Activated CD4-positive, alpha-beta memory T cell treated with anti-CD3 and anti-CD28 coated beads for 36 hours (primary cell): ENCODE measurements at regions not wholly inside any gene's neighbourhood (a gene's known extent, or its start where the extent isn't known, plus 50 kb on each side); places are given as distances from the start of the nearest gene placed in this dataset.
"Not testable (repeated sequence)": the region's sequence is repeated elsewhere in the genome, so short reads cannot be mapped to it uniquely, and the experiment has no call there.

Experiments used
- CTCF ChIA-PET: fragments of 350-600 bp; sonication (Branson Sonifier 250); formaldehyde crosslinking; loops from one replicate; lab custom pipeline; 2021; ENCODE audit warnings: antibody characterized with exemption, inconsistent platforms; lab: Charles Lee
- POLR2A ChIA-PET: fragments of 350-600 bp; sonication (Branson Sonifier 250); formaldehyde crosslinking; loops from one replicate; lab custom pipeline; 2021; ENCODE audit warnings: antibody characterized with exemption; lab: Charles Lee
- DNase-seq: peaks from one replicate; pipeline ENCODE4 v3.0.0-alpha.2; 2020
- H3K27ac Mint-ChIP-seq: one replicate; pipeline ENCODE4 v1.8.0; 2021; ENCODE audit warnings: mixed read lengths
- H3K27me3 Mint-ChIP-seq: one replicate; pipeline ENCODE4 v1.8.0; 2021; ENCODE audit warnings: mixed read lengths
- H3K36me3 Mint-ChIP-seq: one replicate; pipeline ENCODE4 v1.8.0; 2021; ENCODE audit warnings: mixed read lengths
- H3K4me1 Mint-ChIP-seq: one replicate; pipeline ENCODE4 v1.8.0; 2021; ENCODE audit warnings: low read depth, mixed read lengths
- H3K4me3 Mint-ChIP-seq: one replicate; pipeline ENCODE4 v1.8.0; 2021; ENCODE audit warnings: mild to moderate bottlenecking, mixed read lengths
- H3K9me3 Mint-ChIP-seq: one replicate; pipeline ENCODE4 v1.8.0; 2021; ENCODE audit warnings: mixed read lengths
- intact Hi-C: fragments of 100-400 bp; cut with micrococcal nuclease; formaldehyde crosslinking; loops from one replicate; pipeline ENCODE4 v1.15.1; 2023

DNA sequence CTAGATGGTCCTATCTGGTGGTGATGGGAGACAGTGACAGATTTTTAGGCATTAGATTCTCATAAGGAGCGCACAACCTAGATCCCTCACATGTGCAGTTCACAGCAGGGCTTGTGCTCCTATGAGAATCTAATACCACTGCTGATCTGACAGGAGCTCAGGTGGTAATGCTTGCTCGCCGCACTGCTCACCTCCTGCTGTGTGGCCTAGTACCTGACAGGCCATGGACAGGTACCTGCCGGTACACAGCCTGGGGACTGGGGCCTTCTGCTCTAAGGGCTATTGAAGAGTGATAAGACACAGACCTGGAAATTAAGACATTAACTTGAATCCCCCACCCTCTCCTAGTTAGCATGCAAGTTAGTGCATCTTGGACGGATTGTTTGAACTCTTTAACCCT, 64.4 kb downstream of the KLRB1 start:
- H3K27me3 Mint-ChIP-seq, POLR2A ChIA-PET, H3K36me3 Mint-ChIP-seq, intact Hi-C loops, CTCF ChIA-PET, H3K9me3 Mint-ChIP-seq, H3K27ac Mint-ChIP-seq, H3K4me3 Mint-ChIP-seq, DNase-seq, H3K4me1 Mint-ChIP-seq: not testable (repeated sequence)

DNA sequence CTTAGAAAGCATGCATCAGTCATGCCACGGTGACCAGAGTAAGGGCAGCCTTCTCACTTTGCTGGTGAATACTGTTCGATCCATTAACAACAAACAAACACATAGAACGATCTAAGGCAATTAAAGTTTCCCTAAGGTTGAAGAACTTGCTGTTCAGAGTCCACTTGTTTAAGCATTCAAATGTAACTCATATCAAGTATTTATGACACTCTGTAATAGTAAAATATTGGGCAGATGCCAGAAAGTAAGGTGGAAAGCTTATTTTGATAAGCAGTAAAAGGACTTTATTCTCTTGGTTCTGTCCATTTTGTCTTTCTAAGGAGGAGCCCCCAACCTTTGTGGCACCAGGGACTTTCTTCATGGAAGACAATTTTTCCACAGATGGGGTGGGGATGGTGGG, 64.9 kb downstream of the KLRB1 start:
- H3K36me3 Mint-ChIP-seq, POLR2A ChIA-PET, H3K4me1 Mint-ChIP-seq, DNase-seq, H3K27me3 Mint-ChIP-seq, H3K4me3 Mint-ChIP-seq, intact Hi-C loops, H3K9me3 Mint-ChIP-seq, CTCF ChIA-PET, H3K27ac Mint-ChIP-seq: not testable (repeated sequence)

DNA sequence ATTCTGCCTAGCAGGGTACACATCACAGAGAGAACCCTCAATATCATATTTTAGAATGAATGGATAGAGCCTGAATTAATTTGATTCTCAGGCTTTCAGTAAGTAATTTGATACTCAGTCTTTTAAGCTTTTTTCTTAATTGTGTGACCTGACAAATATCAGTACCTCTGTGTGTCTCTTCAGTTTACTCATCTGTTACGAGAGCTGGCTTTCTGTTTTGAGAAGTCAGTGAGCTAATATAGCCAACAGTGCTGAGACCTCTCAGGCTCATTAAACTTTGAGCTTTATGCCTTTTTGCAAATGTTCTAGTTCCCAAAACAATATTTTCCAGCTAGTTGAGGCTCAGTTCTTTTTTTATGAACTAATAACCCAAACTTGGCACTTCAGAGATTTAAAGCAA, 91.8 kb downstream of the KLRB1 start:
- H3K27me3 Mint-ChIP-seq, H3K36me3 Mint-ChIP-seq, H3K4me1 Mint-ChIP-seq, CTCF ChIA-PET, intact Hi-C loops, H3K4me3 Mint-ChIP-seq, H3K27ac Mint-ChIP-seq, DNase-seq, H3K9me3 Mint-ChIP-seq, POLR2A ChIA-PET: not testable (repeated sequence)

DNA sequence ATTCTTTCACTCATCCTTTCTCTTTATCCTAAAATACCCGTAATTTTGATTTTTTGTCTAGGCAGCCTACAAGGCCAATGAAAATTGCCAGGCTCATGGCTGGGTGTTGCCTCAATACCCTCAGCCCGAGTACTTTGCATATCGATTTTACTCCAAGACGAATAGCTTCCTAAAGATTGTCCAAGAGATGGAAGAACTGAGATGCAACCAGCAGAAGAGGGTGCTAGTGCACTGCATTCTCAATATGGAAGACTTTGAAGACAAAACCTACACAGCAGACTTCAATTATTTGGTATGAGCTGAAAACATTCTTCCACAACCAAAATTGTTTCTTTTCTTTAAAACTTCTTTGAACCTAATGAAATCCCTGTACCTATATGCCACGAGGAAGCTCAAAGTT, 95.0 kb downstream of the KLRB1 start:
- H3K4me3 Mint-ChIP-seq, H3K36me3 Mint-ChIP-seq, DNase-seq, POLR2A ChIA-PET, H3K27ac Mint-ChIP-seq, intact Hi-C loops, H3K4me1 Mint-ChIP-seq, H3K9me3 Mint-ChIP-seq, CTCF ChIA-PET, H3K27me3 Mint-ChIP-seq: not testable (repeated sequence)

DNA sequence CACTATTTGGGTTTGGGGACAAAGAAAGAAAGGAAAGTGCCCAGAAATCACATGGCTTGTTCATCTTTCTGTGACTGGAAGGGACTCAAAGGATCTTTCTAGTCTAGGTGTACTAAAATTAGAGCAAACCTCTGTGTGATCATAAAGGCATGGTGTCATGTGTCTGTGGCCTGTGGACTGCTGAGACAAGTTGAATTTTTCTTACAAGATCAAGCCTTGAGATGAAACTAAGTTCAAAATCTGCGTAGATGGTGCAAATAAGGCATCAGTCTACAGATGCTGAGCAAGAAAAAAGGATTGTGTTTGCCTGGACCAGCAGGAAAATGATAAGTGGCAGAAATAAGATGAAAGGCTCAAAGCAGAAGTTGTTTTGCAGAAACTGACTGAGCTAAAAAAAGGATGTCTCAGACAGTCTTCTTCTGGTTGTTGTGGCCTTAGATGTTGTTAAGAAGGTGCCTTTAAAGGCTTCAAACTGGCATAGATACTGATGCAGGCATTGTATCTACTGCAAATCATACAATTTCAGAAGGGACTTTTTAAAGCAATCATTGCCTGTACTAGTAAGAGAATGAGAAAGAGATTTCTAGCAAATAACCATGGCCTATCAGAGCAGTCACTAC, 97.2 kb downstream of the KLRB1 start:
- H3K9me3 Mint-ChIP-seq, H3K4me1 Mint-ChIP-seq, H3K27ac Mint-ChIP-seq, H3K27me3 Mint-ChIP-seq, H3K4me3 Mint-ChIP-seq, H3K36me3 Mint-ChIP-seq, POLR2A ChIA-PET, CTCF ChIA-PET, DNase-seq, intact Hi-C loops: not testable (repeated sequence)

DNA sequence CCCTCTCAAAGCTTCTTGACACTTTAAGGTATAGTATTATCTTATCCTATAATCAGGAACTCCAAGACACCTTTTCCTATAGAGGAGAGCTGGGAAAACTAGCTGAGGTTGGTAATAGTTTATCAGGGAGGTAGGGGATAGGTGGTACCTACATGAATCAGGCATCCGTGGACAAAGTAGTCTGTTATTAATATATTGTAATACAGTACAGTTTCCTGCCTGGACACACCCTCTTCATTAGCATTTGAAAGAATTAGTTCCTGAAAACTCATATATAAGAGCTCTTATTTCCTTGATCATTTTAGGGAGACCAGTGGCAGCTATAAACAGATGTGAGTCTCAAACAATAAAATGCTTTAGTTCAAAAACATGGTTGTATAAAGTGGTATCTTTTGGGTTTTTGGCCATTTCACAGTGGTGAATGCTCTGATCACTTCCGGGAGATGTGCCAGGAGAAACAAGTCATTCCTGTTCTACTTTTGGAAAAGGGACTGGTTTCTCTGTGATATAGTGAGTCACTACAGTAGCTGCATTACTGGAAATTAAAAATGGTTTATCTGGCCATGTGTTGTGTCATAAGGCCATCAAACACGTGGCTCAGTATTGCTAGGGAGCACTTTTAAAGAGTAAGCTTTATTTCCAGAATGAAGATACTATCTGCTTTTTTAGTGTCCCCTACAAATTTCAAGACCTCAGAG, 98.1 kb downstream of the KLRB1 start:
- DNase-seq: no peak
- ChIA-PET CTCF (no interaction called here), POLR2A (no interaction called here)
- Mint-ChIP-seq H3K36me3 (no peaks in the 10 kb centered on the region), H3K27ac (no peak overlapping the region), H3K4me3 (no peak overlapping the region), H3K27me3 (no peaks in the 10 kb centered on the region), H3K9me3 (no peaks in the 10 kb centered on the region), H3K4me1 (no peaks in the 10 kb centered on the region)
- intact Hi-C loops: no loop called here

DNA sequence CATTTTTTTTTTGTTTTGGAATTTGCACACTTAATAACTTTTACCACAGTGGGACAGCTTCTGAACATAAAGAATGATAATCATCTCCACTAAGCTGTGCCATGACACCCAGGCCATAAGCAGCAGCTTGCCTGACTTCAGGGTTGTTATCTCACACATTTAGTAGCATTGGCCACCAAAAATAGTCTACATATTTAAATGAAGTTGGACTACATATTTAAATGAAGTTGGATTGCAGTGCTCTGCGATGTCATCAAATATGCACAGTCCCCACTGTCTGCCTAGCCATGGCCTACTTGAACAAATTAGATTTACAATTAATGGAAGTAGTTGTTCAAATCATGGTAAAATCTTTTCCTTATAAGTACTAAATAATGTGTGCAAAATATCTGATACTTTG, 101.0 kb downstream of the KLRB1 start:
- H3K4me3 Mint-ChIP-seq: no peak overlapping the region
- H3K9me3 Mint-ChIP-seq: no peaks in the 10 kb centered on the region
- POLR2A ChIA-PET: no interaction called here
- no peaks in the 10 kb centered on the region for H3K36me3 Mint-ChIP-seq
- no peak for DNase-seq
- no peaks in the 10 kb centered on the region for H3K27me3 Mint-ChIP-seq
- no peaks in the 10 kb centered on the region for H3K4me1 Mint-ChIP-seq
- intact Hi-C loops: no loop called here
- no peak overlapping the region for H3K27ac Mint-ChIP-seq
- CTCF ChIA-PET: no interaction called here

DNA sequence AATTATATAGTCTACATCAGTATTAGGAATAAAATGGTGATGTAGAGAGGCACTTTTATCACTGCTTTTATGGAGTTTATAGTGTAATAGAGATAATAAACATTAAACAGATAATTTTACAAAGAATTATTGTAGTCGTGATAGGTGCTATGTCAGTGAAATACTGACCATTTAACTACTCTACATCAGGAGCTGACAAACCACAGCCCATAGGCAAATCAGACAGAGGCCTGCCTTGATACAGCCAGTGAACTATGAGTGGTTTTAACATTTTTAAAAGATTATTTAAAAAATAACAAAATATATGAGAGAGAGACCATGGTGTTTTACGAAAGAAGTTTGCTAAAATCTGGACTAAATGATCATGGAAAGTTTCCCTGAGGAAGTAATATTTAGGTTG, 104.3 kb downstream of the KLRB1 start:
- H3K9me3 Mint-ChIP-seq, H3K36me3 Mint-ChIP-seq, H3K27ac Mint-ChIP-seq, POLR2A ChIA-PET, H3K4me1 Mint-ChIP-seq, intact Hi-C loops, CTCF ChIA-PET, DNase-seq, H3K4me3 Mint-ChIP-seq, H3K27me3 Mint-ChIP-seq: not testable (repeated sequence)

DNA sequence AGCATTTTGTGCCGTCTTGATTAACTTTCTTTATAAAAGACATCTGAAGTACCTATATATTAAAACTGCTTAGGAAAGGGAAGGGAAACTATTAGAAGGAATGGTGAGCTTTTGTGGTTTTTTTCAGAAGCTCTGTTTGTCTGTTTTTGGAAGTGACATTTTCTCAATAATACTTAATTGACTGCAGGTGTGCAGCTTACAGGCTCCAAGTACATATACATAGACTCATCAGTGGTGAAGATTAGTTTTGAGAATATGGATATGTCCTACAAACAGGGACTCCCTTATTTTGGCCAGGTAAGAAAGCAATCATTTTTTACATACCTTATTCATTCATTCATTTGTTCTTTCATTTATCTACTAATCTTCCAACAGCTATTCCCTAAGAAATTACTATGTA, 104.9 kb downstream of the KLRB1 start:
- POLR2A ChIA-PET, H3K4me1 Mint-ChIP-seq, CTCF ChIA-PET, H3K4me3 Mint-ChIP-seq, H3K36me3 Mint-ChIP-seq, intact Hi-C loops, H3K27me3 Mint-ChIP-seq, H3K27ac Mint-ChIP-seq, DNase-seq, H3K9me3 Mint-ChIP-seq: not testable (repeated sequence)

DNA sequence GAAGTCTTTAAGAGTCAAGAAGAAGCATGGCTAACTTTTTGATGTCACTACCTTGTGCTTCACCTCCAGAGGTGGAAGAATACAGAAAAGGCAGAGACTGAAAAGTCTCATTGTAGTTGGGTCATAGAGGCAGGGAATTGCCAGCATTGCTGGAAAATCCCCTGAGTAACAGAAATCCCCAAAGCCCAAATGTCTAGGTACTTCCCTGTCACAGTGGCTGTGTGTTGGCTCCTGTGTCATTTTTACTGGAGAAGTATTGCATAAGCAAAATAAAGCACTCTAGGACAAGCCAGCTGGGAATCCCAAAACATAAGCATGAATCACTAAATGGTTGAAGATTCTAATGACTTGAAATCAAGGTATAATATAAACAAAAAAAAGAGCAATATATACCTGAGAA, 114.4 kb downstream of the KLRB1 start:
- H3K27ac Mint-ChIP-seq, H3K4me1 Mint-ChIP-seq, H3K9me3 Mint-ChIP-seq, POLR2A ChIA-PET, DNase-seq, H3K4me3 Mint-ChIP-seq, H3K27me3 Mint-ChIP-seq, H3K36me3 Mint-ChIP-seq, intact Hi-C loops, CTCF ChIA-PET: not testable (repeated sequence)

DNA sequence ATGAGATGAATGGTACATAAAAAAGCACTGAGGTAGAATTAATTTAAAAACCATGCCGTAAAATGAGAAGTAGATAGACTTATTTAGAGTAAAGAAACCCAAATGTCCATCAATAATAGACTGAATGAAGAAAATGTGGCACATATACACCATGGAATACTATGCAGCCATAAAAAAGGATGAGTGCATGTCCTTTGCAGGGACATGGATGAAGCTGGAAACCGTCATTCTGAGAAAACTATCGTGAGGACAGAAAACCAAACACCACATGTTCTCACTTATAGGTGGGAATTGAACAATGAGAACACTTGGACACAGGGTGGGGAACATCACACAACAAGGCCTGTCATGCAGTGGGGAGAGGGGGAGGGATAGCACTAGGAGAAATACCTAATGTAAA, 126.4 kb downstream of the KLRB1 start:
- not testable (repeated sequence) for H3K9me3 Mint-ChIP-seq, H3K4me3 Mint-ChIP-seq, H3K27me3 Mint-ChIP-seq

DNA sequence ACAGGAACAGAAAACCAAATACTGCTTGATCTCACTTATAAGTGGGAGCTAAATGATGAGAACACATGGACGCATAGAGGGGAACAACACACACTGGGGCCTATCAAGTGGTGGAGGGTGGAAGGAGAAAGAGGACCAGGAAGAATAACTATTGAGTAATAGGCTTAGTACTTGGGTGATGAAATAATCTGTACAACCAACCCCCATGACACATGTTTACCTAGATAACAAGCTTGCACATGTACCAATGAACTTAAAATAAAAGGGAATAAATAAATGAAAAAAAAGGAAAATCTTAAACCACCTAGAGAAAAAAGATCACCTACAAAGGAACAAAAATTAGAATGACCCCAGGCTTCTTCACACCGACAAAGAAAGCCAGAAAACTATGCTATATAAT, 133.5 kb downstream of the KLRB1 start:
- CTCF ChIA-PET, POLR2A ChIA-PET, H3K9me3 Mint-ChIP-seq: not testable (repeated sequence)

More for the DNA sequence above, 126.4 kb downstream of the KLRB1 start:
- H3K4me1 Mint-ChIP-seq, DNase-seq, CTCF ChIA-PET, H3K27ac Mint-ChIP-seq, intact Hi-C loops, POLR2A ChIA-PET, H3K36me3 Mint-ChIP-seq: not testable (repeated sequence)

DNA sequence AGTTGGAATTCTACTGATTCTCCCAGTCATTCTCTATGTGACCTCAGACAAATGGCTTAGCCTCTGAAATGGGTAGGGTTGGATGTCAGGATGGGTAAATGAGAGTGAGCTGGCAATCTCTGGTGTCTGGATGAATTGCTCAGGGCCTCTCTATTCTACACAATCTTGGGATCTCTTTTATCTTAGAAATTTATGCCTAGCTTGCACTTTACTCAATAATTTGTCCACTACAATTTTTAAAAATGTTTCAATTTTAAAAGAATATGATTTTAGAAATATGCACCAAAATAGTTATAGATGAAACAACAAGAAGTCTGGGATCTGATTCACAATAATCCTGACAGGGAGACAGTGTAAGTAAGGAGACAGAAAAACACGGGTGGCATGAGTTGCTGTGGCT, 134.1 kb downstream of the KLRB1 start:
- H3K4me3 Mint-ChIP-seq: not testable (repeated sequence)
- peaks cover 21% of the 10 kb centered on the region for H3K4me1 Mint-ChIP-seq

More for the DNA sequence above, 133.5 kb downstream of the KLRB1 start:
- intact Hi-C loops, DNase-seq, H3K27ac Mint-ChIP-seq, H3K27me3 Mint-ChIP-seq, H3K36me3 Mint-ChIP-seq, H3K4me3 Mint-ChIP-seq: not testable (repeated sequence)
- peaks cover 16% of the 10 kb centered on the region for H3K4me1 Mint-ChIP-seq

More for the DNA sequence above, 134.1 kb downstream of the KLRB1 start:
- DNase-seq, H3K27ac Mint-ChIP-seq, H3K9me3 Mint-ChIP-seq, H3K27me3 Mint-ChIP-seq, CTCF ChIA-PET, H3K36me3 Mint-ChIP-seq, POLR2A ChIA-PET, intact Hi-C loops: not testable (repeated sequence)
